ENCODE measurements at regions not wholly inside any gene's neighbourhood (a gene's known extent, or its start where the extent isn't known, plus 50 kb on each side); places are given as distances from the start of the nearest gene placed in this dataset.

- TF ChIP-seq CTCF (optimal IDR thresholded peaks at IDR 0.05 in 1 of 3, IDR thresholded peaks at IDR 0.05 in 1 of 3, conservative IDR thresholded peaks at IDR 0.05 in 1 of 3; ENCODE audit: extremely low read depth in 1 of 3, insufficient read depth in 2 of 3, low read length in 3 of 3) (no peak), EZH2 (IDR thresholded peaks at IDR 0.05; ENCODE audit: low read length) (no peak)
These were observed 109.3 kb downstream of the MN1 start for GRCh38 chr22:27692243-27692642.

Data from keratinocyte (primary cell).